ENCODE measurements at regions not wholly inside any gene's neighbourhood (a gene's known extent, or its start where the extent isn't known, plus 50 kb on each side); places are given as distances from the start of the nearest gene placed in this dataset.
A peak's percentile ranks its signal among the peaks of the same experiment; 100 is the strongest.

DNA sequence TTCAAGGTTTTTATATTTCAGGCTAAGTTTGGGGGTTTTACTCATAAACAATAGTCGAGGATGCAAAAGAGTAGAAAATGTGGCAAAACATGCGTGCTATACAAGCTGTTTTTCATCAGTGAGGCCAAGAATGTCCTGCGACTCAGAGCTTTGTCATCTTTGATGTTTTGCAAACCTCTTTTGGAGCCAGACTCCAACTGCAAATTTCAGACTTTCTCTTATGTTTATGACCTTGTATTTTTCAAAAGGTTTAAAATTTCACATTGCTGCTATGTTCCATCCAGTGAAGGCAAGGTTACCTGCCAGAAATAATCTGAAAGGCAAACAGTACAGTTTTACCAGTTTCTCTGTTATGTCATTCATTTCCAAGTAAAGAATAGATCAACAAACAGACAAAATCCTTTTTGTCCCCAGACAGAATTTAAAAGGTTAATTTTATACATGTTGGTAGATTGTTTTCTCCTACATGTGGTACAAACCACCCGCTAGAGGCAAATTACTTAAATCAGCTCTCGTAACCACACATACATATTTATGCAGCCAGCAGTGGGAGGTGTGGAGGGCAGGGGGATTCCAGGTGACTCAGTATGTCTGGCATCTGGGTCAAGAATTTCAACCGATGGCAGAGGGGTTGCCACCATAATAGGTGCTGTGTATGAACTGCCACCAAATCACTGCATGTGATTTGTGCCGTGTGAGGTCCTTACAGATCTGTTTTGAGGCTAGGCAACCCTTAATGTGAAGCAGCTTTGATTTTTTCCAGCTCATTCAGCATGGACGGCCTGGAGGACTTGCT is 119.8 kb upstream of the CPM start:
- DNase-seq (no peak), ATAC-seq (no peak)
- no peaks in the 10 kb centered on the region for H3K4me1 ChIP-seq
- H3K27ac ChIP-seq, result no peak overlapping the region
- H3K4me3 ChIP-seq, result no peak overlapping the region
- no peaks in the 10 kb centered on the region for H3K36me3 ChIP-seq
- H3K9me3 ChIP-seq, result no peaks in the 10 kb centered on the region
- intact Hi-C loops (cut with DNase I; ENCODE audit: low total_unique reads), result no loop called here
- no peaks in the 10 kb centered on the region for H3K27me3 ChIP-seq
- in situ Hi-C loops (cut with MboI; ENCODE audit: low sequenced_read_pairs in 4 of 4), result loop anchor here in 1 of 4 donors (25.0 kb wide), 1 partner anchor 191 kb away; no protein-coding TSS in a partner anchor
- TF ChIP-seq POLR2A (IDR thresholded peaks at IDR 0.05), result no peak
- TF ChIP-seq, protein P1, sequence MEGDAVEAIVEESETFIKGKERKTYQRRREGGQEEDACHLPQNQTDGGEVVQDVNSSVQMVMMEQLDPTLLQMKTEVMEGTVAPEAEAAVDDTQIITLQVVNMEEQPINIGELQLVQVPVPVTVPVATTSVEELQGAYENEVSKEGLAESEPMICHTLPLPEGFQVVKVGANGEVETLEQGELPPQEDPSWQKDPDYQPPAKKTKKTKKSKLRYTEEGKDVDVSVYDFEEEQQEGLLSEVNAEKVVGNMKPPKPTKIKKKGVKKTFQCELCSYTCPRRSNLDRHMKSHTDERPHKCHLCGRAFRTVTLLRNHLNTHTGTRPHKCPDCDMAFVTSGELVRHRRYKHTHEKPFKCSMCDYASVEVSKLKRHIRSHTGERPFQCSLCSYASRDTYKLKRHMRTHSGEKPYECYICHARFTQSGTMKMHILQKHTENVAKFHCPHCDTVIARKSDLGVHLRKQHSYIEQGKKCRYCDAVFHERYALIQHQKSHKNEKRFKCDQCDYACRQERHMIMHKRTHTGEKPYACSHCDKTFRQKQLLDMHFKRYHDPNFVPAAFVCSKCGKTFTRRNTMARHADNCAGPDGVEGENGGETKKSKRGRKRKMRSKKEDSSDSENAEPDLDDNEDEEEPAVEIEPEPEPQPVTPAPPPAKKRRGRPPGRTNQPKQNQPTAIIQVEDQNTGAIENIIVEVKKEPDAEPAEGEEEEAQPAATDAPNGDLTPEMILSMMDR (IDR thresholded peaks at IDR 0.05 in 4 of 5, conservative IDR thresholded peaks at IDR 0.05 in 1 of 5), result no peak

DNA sequence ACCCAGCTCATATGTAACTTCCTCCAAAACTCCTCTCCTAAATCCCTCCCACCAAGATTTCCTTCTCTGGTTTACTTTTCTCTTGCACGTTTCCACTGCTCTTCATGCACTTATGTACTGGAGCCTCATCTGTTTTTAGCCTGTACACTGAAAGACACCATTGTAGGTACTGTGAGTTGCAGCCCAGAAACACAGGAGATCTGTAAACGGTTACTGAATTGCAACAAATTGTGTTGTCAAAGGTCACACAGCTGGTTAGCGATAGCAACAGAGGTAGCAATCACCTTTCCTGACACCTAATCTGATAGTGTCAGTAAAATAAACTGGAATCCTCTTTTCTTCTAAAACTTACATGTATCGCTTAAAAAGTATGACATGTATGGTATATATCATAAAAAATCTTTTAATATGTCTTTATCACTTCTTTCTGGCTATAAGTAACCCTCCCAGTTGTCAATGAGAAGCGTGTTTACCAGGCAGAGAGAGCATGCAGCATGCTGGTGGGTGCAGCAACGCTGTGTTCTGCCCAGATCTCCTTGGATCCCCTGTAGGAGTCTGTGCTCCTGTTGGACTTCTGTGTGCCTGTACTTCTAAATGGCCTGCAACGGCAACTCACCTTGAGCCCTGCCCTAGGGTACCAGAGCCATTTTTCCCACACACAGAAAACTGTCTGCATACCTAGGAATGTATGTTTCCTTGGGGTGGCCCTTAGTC is 121.5 kb upstream of the CPM start:
- Histone ChIP-seq H3K27ac (no peak overlapping the region), H3K27me3 (no peaks in the 10 kb centered on the region), H3K4me3 (no peak overlapping the region), H3K36me3 (no peaks in the 10 kb centered on the region), H3K4me1 (no peaks in the 10 kb centered on the region), H3K9me3 (no peaks in the 10 kb centered on the region)
- intact Hi-C loops (cut with DNase I; ENCODE audit: low total_unique reads) (no loop called here), in situ Hi-C loops (cut with MboI; ENCODE audit: low sequenced_read_pairs in 4 of 4) (loop anchor here in 1 of 4 donors (25.0 kb wide), 1 partner anchor 192 kb away; no protein-coding TSS in a partner anchor)
- ATAC-seq, result no peak
- no peak for TF ChIP-seq POLR2A (IDR thresholded peaks at IDR 0.05)
- TF ChIP-seq, protein P1 (IDR thresholded peaks at IDR 0.05 in 4 of 5, conservative IDR thresholded peaks at IDR 0.05 in 1 of 5), result no peak
- no peak for DNase-seq

DNA sequence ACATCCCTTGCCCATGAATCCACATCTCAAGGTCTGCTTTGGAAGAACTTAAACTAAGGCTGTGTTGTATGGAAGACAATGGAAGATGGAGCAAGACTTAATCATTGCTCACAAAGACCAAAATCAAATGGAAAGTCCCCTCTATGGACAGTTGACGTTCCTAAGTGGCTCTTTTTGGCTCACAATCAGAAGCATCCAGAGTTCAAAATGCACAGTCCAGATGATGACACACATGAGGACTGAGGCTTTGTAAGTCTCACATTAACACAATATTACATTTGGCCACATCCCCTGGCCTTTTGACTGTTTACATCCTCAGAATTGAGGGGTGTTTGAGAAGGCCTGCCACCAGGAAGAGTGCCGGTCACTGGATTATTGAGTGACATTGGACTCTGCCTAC is 122.3 kb upstream of the CPM start:
- Histone ChIP-seq H3K27ac (no peak overlapping the region), H3K36me3 (no peaks in the 10 kb centered on the region), H3K9me3 (no peaks in the 10 kb centered on the region), H3K27me3 (no peaks in the 10 kb centered on the region), H3K4me3 (no peak overlapping the region), H3K4me1 (no peaks in the 10 kb centered on the region)
- intact Hi-C loops (cut with DNase I; ENCODE audit: low total_unique reads), result no loop called here
- DNase-seq (no peak), ATAC-seq (no peak)
- no peak for TF ChIP-seq POLR2A (IDR thresholded peaks at IDR 0.05)
- TF ChIP-seq, protein P1 (IDR thresholded peaks at IDR 0.05 in 4 of 5, conservative IDR thresholded peaks at IDR 0.05 in 1 of 5), result no peak
- in situ Hi-C loops (cut with MboI; ENCODE audit: low sequenced_read_pairs in 4 of 4), result loop anchor here in 1 of 4 donors (25.0 kb wide), 1 partner anchor 193 kb away; no protein-coding TSS in a partner anchor

DNA sequence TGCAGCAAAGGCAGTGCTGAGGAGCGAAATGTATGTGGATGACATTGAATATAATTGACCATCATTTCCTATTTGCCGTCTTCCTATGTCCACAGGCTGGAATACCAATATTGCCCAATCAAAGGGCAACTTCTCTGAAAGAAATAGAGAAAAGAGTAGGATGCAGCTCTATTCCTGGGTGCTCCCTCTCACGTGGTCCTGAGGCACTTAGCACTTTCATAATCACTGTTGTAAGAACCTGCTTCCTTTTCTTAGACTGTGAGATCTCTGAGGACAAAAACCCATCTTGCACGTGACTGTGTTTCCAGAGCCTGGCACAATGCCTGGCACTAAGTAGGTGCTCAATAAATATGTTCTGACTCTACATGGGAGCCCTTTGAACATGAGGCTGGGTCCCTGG is 122.7 kb upstream of the CPM start:
- in situ Hi-C loops (cut with MboI; ENCODE audit: low sequenced_read_pairs in 4 of 4), result loop anchor here in 1 of 4 donors (25.0 kb wide), 1 partner anchor 193 kb away; no protein-coding TSS in a partner anchor
- TF ChIP-seq POLR2A (IDR thresholded peaks at IDR 0.05), result no peak
- TF ChIP-seq, protein P1 (IDR thresholded peaks at IDR 0.05 in 4 of 5, conservative IDR thresholded peaks at IDR 0.05 in 1 of 5), result no peak
- Histone ChIP-seq H3K4me3 (no peak overlapping the region), H3K36me3 (no peaks in the 10 kb centered on the region), H3K4me1 (no peaks in the 10 kb centered on the region), H3K27me3 (no peaks in the 10 kb centered on the region), H3K9me3 (no peaks in the 10 kb centered on the region), H3K27ac (no peak overlapping the region)
- ATAC-seq (no peak), DNase-seq (peak in 1 of 2 donors; percentile 21)
- intact Hi-C loops (cut with DNase I; ENCODE audit: low total_unique reads), result no loop called here
